Neural crest cell (in vitro differentiated cells): ENCODE measurements at regions not wholly inside any gene's neighbourhood (a gene's known extent, or its start where the extent isn't known, plus 50 kb on each side); places are given as distances from the start of the nearest gene placed in this dataset.

Experiments
- DNase-seq: peaks from one replicate; pipeline ENCODE4 v3.0.0; 2021; ENCODE audit warnings: low read depth, mixed read lengths, low spot score
- H3K27ac Mint-ChIP-seq: one replicate; pipeline ENCODE4 v1.8.0; 2021; ENCODE audit warnings: mild to moderate bottlenecking, mixed read lengths; ENCODE audit not compliant: unreplicated experiment
- H3K27me3 Mint-ChIP-seq: 2 replicates; pipeline ENCODE4 v1.8.0; 2021; ENCODE audit warnings: low read depth, mild to moderate bottlenecking, mixed read lengths
- H3K36me3 Mint-ChIP-seq: 2 replicates; pipeline ENCODE4 v1.8.0; 2021; ENCODE audit warnings: low read depth, mild to moderate bottlenecking, mixed read lengths
- H3K4me1 Mint-ChIP-seq: 2 replicates; pipeline ENCODE4 v1.8.0; 2021; ENCODE audit warnings: mixed read lengths
- H3K4me3 Mint-ChIP-seq: one replicate; pipeline ENCODE4 v1.8.0; 2021; ENCODE audit warnings: mild to moderate bottlenecking, mixed read lengths
- H3K9me3 Mint-ChIP-seq: 2 replicates; pipeline ENCODE4 v1.8.0; 2021; ENCODE audit warnings: mixed read lengths
- CTCF ChIP-seq: fragments of 200-600 bp; sonication (generic); conservative IDR thresholded peaks from 2 replicates; pipeline ENCODE4 v1.5.0; 2021; ENCODE audit warnings: antibody characterized with exemption, mild to moderate bottlenecking

GRCh38 chr12:4215229-4216186 lies 58.1 kb upstream of the CCND2 start:
- Mint-ChIP-seq H3K36me3 (no peaks in the 10 kb centered on the region), H3K9me3 (peaks cover 3% of the 10 kb centered on the region), H3K27me3 (no peaks in the 10 kb centered on the region), H3K4me1 (no peaks in the 10 kb centered on the region), H3K4me3 (no peak overlapping the region), H3K27ac (no peak overlapping the region)
- no peak for DNase-seq
- TF ChIP-seq CTCF, result no peak

- no peak for TF ChIP-seq CTCF
- no peak for DNase-seq
Observed at GRCh38 chr12:4214877-4215228, 58.7 kb upstream of the CCND2 start.

GRCh38 chr12:4213471-4213870 lies 60.1 kb upstream of the CCND2 start:
- no peaks in the 10 kb centered on the region for H3K4me1 Mint-ChIP-seq
- TF ChIP-seq CTCF, result no peak
- H3K27ac Mint-ChIP-seq, result no peak overlapping the region
- H3K36me3 Mint-ChIP-seq, result no peaks in the 10 kb centered on the region
- no peak for DNase-seq
- H3K27me3 Mint-ChIP-seq, result peaks cover 7% of the 10 kb centered on the region
- peaks cover 3% of the 10 kb centered on the region for H3K9me3 Mint-ChIP-seq
- H3K4me3 Mint-ChIP-seq, result no peak overlapping the region

More at GRCh38 chr12:4214877-4215228, 58.7 kb upstream of the CCND2 start:
- H3K4me3 Mint-ChIP-seq, result no peak overlapping the region
- H3K27ac Mint-ChIP-seq, result no peak overlapping the region
- peaks cover 4% of the 10 kb centered on the region for H3K27me3 Mint-ChIP-seq
- H3K4me1 Mint-ChIP-seq, result no peaks in the 10 kb centered on the region
- H3K36me3 Mint-ChIP-seq, result no peaks in the 10 kb centered on the region
- H3K9me3 Mint-ChIP-seq, result peaks cover 3% of the 10 kb centered on the region

- TF ChIP-seq CTCF, result no peak
- Mint-ChIP-seq H3K4me1 (no peaks in the 10 kb centered on the region), H3K27ac (no peak overlapping the region), H3K4me3 (no peak overlapping the region), H3K36me3 (no peaks in the 10 kb centered on the region), H3K9me3 (peaks cover 3% of the 10 kb centered on the region), H3K27me3 (peaks cover 7% of the 10 kb centered on the region)
- no peak for DNase-seq
Observed at GRCh38 chr12:4212845-4213244, 60.7 kb upstream of the CCND2 start.

- TF ChIP-seq CTCF, result no peak
- H3K4me1 Mint-ChIP-seq, result no peaks in the 10 kb centered on the region
- peaks cover 7% of the 10 kb centered on the region for H3K27me3 Mint-ChIP-seq
- no peaks in the 10 kb centered on the region for H3K36me3 Mint-ChIP-seq
- DNase-seq, result no peak
- no peak overlapping the region for H3K27ac Mint-ChIP-seq
- H3K9me3 Mint-ChIP-seq, result peaks cover 3% of the 10 kb centered on the region
- no peak overlapping the region for H3K4me3 Mint-ChIP-seq
Observed at GRCh38 chr12:4211372-4211771, 62.2 kb upstream of the CCND2 start.
